ENCODE measurements at regions not wholly inside any gene's neighbourhood (a gene's known extent, or its start where the extent isn't known, plus 50 kb on each side); places are given as distances from the start of the nearest gene placed in this dataset.

DNA sequence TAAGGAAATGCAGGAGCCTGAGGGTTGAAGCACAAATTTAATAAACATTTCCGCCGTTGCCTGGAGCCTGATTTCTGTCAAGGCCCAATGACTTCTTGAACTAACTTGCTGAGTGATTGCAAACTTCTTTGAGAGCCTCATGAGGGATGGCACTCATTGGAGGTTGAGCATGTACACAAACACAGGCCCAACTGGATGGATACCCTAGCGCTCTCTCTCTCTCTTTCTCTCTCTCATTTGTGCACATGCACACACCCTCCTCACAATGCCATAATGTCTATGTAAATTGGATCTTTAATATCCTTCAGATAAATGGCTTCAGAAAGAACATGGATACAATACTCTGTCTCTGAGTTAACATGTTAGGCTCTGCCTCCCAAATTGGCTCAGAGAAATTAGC, 597.7 kb upstream of the CADM1 start:
- TF ChIP-seq, protein P1, sequence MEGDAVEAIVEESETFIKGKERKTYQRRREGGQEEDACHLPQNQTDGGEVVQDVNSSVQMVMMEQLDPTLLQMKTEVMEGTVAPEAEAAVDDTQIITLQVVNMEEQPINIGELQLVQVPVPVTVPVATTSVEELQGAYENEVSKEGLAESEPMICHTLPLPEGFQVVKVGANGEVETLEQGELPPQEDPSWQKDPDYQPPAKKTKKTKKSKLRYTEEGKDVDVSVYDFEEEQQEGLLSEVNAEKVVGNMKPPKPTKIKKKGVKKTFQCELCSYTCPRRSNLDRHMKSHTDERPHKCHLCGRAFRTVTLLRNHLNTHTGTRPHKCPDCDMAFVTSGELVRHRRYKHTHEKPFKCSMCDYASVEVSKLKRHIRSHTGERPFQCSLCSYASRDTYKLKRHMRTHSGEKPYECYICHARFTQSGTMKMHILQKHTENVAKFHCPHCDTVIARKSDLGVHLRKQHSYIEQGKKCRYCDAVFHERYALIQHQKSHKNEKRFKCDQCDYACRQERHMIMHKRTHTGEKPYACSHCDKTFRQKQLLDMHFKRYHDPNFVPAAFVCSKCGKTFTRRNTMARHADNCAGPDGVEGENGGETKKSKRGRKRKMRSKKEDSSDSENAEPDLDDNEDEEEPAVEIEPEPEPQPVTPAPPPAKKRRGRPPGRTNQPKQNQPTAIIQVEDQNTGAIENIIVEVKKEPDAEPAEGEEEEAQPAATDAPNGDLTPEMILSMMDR (IDR thresholded peaks at IDR 0.05): no peak
- no peaks in the 10 kb centered on the region for H3K9me3 Mint-ChIP-seq (ENCODE audit: unreplicated experiment)
- H3K27ac Mint-ChIP-seq (ENCODE audit: unreplicated experiment): no peak overlapping the region
- no peaks in the 10 kb centered on the region for H3K4me1 Mint-ChIP-seq (ENCODE audit: unreplicated experiment)
- H3K4me3 Mint-ChIP-seq (ENCODE audit: unreplicated experiment): no peak overlapping the region
- H3K36me3 Mint-ChIP-seq (ENCODE audit: unreplicated experiment): no peaks in the 10 kb centered on the region
- DNase-seq (ENCODE audit: extremely low spot score, unreplicated experiment): no peak
- H3K27me3 Mint-ChIP-seq (ENCODE audit: unreplicated experiment): peaks cover 23% of the 10 kb centered on the region

DNA sequence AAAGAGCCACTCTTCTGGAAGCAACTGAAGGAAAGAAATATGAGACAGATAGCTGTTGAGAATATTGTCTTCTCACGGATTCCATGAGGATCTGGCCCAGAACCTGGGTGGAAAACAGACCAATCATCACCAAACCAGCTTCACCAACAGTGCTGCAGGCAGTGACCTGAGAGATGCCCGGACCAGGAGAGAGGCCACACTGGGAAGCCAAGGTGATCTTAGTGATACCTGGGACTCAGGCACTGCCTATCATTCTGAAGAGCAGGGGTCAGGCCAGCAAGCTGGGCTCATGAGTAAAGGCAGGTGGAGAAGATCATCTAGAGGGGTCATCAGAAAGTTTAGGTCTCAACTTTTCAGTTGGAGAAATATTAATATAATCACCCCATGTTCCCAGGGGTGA, 595.8 kb upstream of the CADM1 start:
- Mint-ChIP-seq H3K27me3 (ENCODE audit: unreplicated experiment) (peaks cover 29% of the 10 kb centered on the region), H3K4me1 (ENCODE audit: unreplicated experiment) (no peaks in the 10 kb centered on the region), H3K27ac (ENCODE audit: unreplicated experiment) (no peak overlapping the region), H3K36me3 (ENCODE audit: unreplicated experiment) (no peaks in the 10 kb centered on the region), H3K4me3 (ENCODE audit: unreplicated experiment) (no peak overlapping the region), H3K9me3 (ENCODE audit: unreplicated experiment) (no peaks in the 10 kb centered on the region)
- TF ChIP-seq, protein P1 (IDR thresholded peaks at IDR 0.05): no peak
- peak; percentile 63 for DNase-seq (ENCODE audit: extremely low spot score, unreplicated experiment)

DNA sequence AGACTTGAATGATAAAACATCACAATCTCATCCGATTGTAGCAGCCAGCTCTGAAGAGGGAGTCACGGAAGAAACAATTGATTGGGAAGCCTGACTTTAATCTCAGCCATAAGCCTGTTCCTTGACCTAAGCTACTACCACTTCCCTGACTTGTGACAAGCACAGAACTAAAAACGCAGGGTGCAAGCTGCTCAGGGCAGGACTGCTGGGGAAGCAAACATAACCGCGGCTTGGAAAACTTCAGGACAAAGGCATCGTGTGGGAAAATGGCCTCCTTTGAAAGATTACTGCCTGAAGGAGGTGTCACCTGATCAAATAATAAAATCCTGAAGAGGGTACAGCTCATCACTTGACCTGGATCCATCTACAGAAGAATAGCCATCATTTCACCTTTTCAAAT, 595.3 kb upstream of the CADM1 start:
- Mint-ChIP-seq H3K27ac (ENCODE audit: unreplicated experiment) (no peak overlapping the region), H3K27me3 (ENCODE audit: unreplicated experiment) (peaks cover 29% of the 10 kb centered on the region), H3K9me3 (ENCODE audit: unreplicated experiment) (no peaks in the 10 kb centered on the region), H3K4me3 (ENCODE audit: unreplicated experiment) (no peak overlapping the region), H3K36me3 (ENCODE audit: unreplicated experiment) (no peaks in the 10 kb centered on the region), H3K4me1 (ENCODE audit: unreplicated experiment) (no peaks in the 10 kb centered on the region)
- peak; percentile 57 for DNase-seq (ENCODE audit: extremely low spot score, unreplicated experiment)
- TF ChIP-seq, protein P1 (IDR thresholded peaks at IDR 0.05): no peak

DNA sequence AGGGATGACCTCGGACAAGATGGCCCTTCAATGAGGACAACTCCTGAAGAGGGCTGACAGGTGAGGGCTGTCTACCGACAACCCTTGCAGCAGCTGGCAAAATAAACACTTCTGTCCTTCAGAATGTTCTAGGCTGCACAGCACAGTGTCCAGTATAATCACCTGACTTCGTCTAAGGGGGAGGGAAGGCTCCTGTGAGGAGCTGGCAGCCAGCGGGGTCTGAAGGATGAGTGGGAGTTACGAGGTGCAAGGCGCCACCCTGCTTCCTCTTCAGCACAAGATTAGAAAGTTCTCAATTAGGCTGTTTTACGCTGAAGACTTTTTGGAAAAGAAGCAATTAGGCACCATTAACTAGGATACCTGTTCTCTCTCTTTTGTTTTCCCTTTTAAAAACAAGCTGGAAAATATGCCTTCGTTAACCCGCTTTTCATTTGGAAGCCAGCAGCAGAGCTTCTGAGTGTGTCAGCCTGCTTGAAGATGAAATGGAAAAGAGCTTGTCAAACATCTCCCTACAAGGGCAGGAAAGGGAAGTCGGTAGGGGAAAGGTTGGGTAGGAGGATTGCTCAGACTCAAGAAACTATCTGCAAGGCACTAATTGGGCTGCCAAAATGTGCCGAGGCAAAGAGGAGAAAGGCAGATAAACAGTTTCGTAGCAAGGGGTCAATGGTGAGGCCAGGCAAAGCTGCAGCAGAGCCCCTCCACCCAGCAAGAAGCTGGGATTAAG, 592.2 kb upstream of the CADM1 start:
- H3K27ac Mint-ChIP-seq (ENCODE audit: unreplicated experiment): no peak overlapping the region
- H3K4me3 Mint-ChIP-seq (ENCODE audit: unreplicated experiment): no peak overlapping the region
- H3K36me3 Mint-ChIP-seq (ENCODE audit: unreplicated experiment): no peaks in the 10 kb centered on the region
- no peaks in the 10 kb centered on the region for H3K4me1 Mint-ChIP-seq (ENCODE audit: unreplicated experiment)
- TF ChIP-seq, protein P1 (IDR thresholded peaks at IDR 0.05): no peak
- peaks cover 22% of the 10 kb centered on the region for H3K27me3 Mint-ChIP-seq (ENCODE audit: unreplicated experiment)
- DNase-seq (ENCODE audit: extremely low spot score, unreplicated experiment): peak; percentile 46
- no peaks in the 10 kb centered on the region for H3K9me3 Mint-ChIP-seq (ENCODE audit: unreplicated experiment)

DNA sequence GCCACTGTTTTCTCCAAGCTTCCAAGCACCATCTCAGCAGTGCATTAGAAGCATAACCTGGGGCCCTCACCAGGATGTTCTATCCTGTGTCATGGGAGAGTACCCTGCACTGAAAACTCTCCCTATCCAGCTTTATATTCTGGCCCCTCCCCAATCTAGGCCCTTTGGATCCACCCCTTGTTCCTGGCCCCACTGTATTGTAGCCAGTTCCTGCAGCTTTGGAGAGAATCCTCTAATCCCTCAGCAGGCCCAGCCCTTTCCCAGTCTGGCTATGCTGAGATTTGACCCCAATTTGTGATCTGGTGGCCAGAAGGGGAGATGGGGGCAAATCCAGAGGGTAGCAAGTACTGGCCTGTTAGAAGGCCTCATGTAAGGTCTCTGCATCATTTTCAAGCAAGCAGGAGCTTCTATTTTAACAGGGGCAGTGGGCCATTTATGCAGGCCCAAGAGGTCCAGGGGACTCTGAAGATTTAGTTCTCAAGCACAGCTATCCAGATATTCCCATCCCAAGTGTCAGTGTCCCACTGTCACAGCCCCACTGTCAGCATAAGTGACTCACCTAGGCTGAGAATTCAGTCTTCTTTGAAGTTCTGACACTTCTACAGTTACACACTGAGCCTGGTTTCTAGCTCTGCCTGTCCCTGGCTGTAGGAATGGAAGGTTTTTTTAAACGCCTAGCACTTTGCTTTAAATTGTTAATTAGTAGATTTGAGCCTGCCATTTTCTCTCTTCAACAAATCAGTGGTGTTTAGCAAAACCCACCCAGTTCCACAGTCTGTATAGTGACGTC, 589.5 kb upstream of the CADM1 start:
- Mint-ChIP-seq H3K4me3 (ENCODE audit: unreplicated experiment) (no peak overlapping the region), H3K4me1 (ENCODE audit: unreplicated experiment) (no peaks in the 10 kb centered on the region), H3K27ac (ENCODE audit: unreplicated experiment) (no peak overlapping the region), H3K9me3 (ENCODE audit: unreplicated experiment) (no peaks in the 10 kb centered on the region), H3K36me3 (ENCODE audit: unreplicated experiment) (no peaks in the 10 kb centered on the region), H3K27me3 (ENCODE audit: unreplicated experiment) (peaks cover 35% of the 10 kb centered on the region)
- DNase-seq (ENCODE audit: extremely low spot score, unreplicated experiment): no peak
- TF ChIP-seq, protein P1 (IDR thresholded peaks at IDR 0.05): no peak
